Prostate gland (tissue), 2 donors: ENCODE measurements at regions not wholly inside any gene's neighbourhood (a gene's known extent, or its start where the extent isn't known, plus 50 kb on each side); places are given as distances from the start of the nearest gene placed in this dataset.

Source experiments
- DNase-seq: peaks from one replicate; pipeline ENCODE4 v3.0.0-alpha.2; 2019; ENCODE audit warnings: low spot score
- H3K27ac ChIP-seq, 2 donors: fragments of 200-600 bp; sonication (generic); 2 replicates each; pipeline ENCODE4 v1.5.1; 2017 to 2019
- H3K27me3 ChIP-seq: fragments of 200-600 bp; sonication (generic); replicated peaks from 2 replicates; pipeline ENCODE4 v1.5.1; 2019; ENCODE audit not compliant: insufficient read depth
- H3K36me3 ChIP-seq, 2 donors: fragments of 200-600 bp; sonication (generic); 1 replicate in 1 of 2; 2 replicates in 1 of 2; pipeline versions ENCODE4 v1.5.1 to v1.8.1; 2017 to 2019
- H3K4me1 ChIP-seq: fragments of 200-600 bp; sonication (generic); replicated peaks from 2 replicates; pipeline ENCODE4 v1.5.1; 2019
- H3K4me3 ChIP-seq, 2 donors: fragments of 200-600 bp; sonication (generic); 2 replicates each; pipeline ENCODE4 v1.5.1; 2017 to 2019
- H3K9me3 ChIP-seq: fragments of 200-600 bp; sonication (generic); 2 replicates; pipeline ENCODE4 v1.5.1; 2017
- POLR2A ChIP-seq: fragments of 450-650 bp; IDR thresholded peaks from one replicate; pipeline ENCODE4 v1.6.1; 2016; ENCODE audit warnings: antibody characterized with exemption, mild to moderate bottlenecking
- POLR2AphosphoS5 ChIP-seq: sonication (generic); formaldehyde crosslinking; IDR thresholded peaks from one replicate; pipeline ENCODE4 v1.6.1; 2017; ENCODE audit warnings: antibody characterized with exemption
- WGBS: methylation state at CpG from one replicate; pipeline ENCODE4 v1.1.5; 2018; 5-methylcytosine and 5-hydroxymethylcytosine counted together
- intact Hi-C: fragments of 100-400 bp; cut with DNase I; formaldehyde crosslinking; loops from one replicate; pipeline ENCODE4 v1.14.2; 2022
- TF ChIP-seq, protein P1 (sequence below), 4 experiments: fragments of 200-600 bp in 2 of 4; fragments of 450-650 bp in 2 of 4; sonication (generic) in 2 of 4; IDR thresholded peaks; 1 replicate in 3 of 4; 2 replicates in 1 of 4; pipeline ENCODE4 v1.5.1; 2016 to 2019; ENCODE audit warnings: antibody characterized with exemption in 4 of 4, mild to moderate bottlenecking in 2 of 4, moderate library complexity in 2 of 4

GRCh38 chr3:127059072-127059471, 76.2 kb downstream of the PLXNA1 start:
- no peak overlapping the region for H3K4me3 ChIP-seq

DNA sequence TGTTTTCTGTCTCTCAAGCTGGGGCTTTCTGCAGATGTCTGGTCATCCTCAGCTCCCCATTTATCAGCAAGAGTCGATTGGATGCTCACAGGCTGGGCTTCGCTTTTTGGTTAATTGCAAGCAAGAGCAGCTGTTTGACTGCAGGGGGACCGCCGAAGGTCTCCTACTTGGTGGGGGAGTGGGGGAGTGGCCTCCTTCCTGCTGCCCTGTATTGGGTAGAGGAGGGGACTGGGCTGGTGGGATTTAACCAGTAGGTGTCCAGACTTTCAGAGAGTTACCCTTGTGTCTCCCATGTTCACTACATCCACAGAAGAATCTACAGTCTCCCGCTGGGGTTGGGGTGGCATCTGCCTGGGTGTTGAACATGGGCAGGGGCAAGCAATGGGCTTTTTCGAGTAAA, 78.7 kb downstream of the PLXNA1 start:
- H3K4me1 ChIP-seq = no peaks in the 10 kb centered on the region
- intact Hi-C loops = no loop called here
- H3K36me3 ChIP-seq = no peaks in the 10 kb centered on the region
- no peak overlapping the region for H3K4me3 ChIP-seq
- TF ChIP-seq, protein P1, sequence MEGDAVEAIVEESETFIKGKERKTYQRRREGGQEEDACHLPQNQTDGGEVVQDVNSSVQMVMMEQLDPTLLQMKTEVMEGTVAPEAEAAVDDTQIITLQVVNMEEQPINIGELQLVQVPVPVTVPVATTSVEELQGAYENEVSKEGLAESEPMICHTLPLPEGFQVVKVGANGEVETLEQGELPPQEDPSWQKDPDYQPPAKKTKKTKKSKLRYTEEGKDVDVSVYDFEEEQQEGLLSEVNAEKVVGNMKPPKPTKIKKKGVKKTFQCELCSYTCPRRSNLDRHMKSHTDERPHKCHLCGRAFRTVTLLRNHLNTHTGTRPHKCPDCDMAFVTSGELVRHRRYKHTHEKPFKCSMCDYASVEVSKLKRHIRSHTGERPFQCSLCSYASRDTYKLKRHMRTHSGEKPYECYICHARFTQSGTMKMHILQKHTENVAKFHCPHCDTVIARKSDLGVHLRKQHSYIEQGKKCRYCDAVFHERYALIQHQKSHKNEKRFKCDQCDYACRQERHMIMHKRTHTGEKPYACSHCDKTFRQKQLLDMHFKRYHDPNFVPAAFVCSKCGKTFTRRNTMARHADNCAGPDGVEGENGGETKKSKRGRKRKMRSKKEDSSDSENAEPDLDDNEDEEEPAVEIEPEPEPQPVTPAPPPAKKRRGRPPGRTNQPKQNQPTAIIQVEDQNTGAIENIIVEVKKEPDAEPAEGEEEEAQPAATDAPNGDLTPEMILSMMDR (IDR thresholded peaks at IDR 0.05) = no peak
- no peak for TF ChIP-seq POLR2A
- no peak for TF ChIP-seq POLR2AphosphoS5
- DNase-seq = no peak
- 61% methylated on average over 6 of the region's 6 CpGs for WGBS
- H3K9me3 ChIP-seq = no peaks in the 10 kb centered on the region
- H3K27ac ChIP-seq = no peak overlapping the region
- H3K27me3 ChIP-seq = no peaks in the 10 kb centered on the region

More at GRCh38 chr3:127059072-127059471, 76.2 kb downstream of the PLXNA1 start:
- TF ChIP-seq, protein P1 (IDR thresholded peaks at IDR 0.05) = no peak
- TF ChIP-seq POLR2AphosphoS5 (no peak), POLR2A (no peak)
- H3K4me1 ChIP-seq = no peaks in the 10 kb centered on the region
- no peaks in the 10 kb centered on the region for H3K36me3 ChIP-seq
- H3K27me3 ChIP-seq = no peaks in the 10 kb centered on the region
- WGBS = 81% methylated on average over 4 of the region's 4 CpGs
- H3K9me3 ChIP-seq = no peaks in the 10 kb centered on the region
- intact Hi-C loops = no loop called here
- DNase-seq = no peak
- no peak overlapping the region for H3K27ac ChIP-seq

GRCh38 chr3:127062926-127063325, 80.0 kb downstream of the PLXNA1 start:
- no peaks in the 10 kb centered on the region for H3K9me3 ChIP-seq
- no peaks in the 10 kb centered on the region for H3K27me3 ChIP-seq
- H3K27ac ChIP-seq = no peak overlapping the region
- no peaks in the 10 kb centered on the region for H3K4me1 ChIP-seq
- TF ChIP-seq POLR2A (no peak), POLR2AphosphoS5 (no peak)
- TF ChIP-seq, protein P1 (IDR thresholded peaks at IDR 0.05) = no peak
- intact Hi-C loops = no loop called here
- H3K36me3 ChIP-seq = no peaks in the 10 kb centered on the region
- no peak overlapping the region for H3K4me3 ChIP-seq
- DNase-seq = no peak
- WGBS = 86% methylated on average over 13 of the region's 13 CpGs

DNA sequence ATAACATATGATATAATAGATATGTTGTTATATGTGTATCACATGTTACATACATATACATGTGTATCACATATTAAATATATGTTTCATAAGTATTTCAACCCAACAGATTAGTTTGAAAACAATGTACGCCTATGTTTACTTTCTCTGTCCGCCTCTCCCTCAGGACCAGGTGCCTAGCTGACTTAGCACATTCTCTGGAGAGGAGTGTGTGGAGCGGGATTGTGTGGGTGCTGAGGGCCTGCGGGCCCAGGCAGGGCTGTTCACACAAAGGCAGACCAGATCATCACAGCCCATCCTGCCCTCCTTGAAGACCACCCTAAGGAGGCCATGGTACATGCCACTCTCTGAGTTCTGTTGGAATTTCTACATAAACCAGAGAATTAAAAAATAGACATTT, 81.0 kb downstream of the PLXNA1 start:
- H3K36me3 ChIP-seq = no peaks in the 10 kb centered on the region
- no peak overlapping the region for H3K27ac ChIP-seq
- H3K9me3 ChIP-seq = no peaks in the 10 kb centered on the region
- H3K4me1 ChIP-seq = no peaks in the 10 kb centered on the region
- DNase-seq = no peak
- H3K4me3 ChIP-seq = no peak overlapping the region
- H3K27me3 ChIP-seq = no peaks in the 10 kb centered on the region
- 86% methylated on average over 4 of the region's 4 CpGs for WGBS
- TF ChIP-seq POLR2A (no peak), POLR2AphosphoS5 (no peak)
- TF ChIP-seq, protein P1 (IDR thresholded peaks at IDR 0.05) = no peak
- intact Hi-C loops = no loop called here

DNA sequence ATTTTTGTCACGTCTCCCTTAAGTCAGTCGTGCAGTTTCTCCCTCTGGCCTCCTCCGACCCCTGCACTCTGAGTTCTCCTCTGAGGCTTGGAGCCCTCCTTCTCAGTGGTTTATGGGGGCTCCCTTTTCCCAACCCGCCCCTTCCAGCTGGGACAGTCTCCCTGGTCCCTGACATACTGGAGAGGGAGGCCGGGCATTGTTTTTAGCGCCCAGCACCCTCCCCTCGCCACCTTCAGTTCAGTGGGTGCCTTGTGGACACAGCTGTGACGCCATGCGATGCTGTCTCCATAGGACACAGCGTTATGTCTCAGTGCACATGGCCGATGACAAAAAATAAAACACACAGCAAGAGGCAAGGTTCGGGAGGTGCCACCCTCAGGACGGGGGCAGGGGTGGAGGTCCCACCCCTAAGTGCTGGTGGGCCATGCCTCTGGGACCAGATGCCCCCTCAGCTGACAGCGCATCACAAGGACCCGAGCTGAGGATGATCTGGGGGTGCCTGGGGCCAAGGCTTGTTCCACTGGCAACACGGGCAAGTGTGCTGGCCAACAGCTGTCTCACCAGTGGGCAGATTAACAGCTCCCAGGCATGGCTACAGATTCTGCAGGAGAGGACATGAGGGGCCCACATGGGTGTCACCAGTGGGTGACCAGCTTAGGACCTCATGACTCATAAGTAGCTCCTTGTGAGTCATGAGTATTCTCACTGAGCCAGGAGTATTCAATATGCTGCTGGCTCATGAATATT, 81.6 kb downstream of the PLXNA1 start:
- TF ChIP-seq, protein P1 (IDR thresholded peaks at IDR 0.05) = no peak
- TF ChIP-seq POLR2AphosphoS5 = no peak
- no peak for TF ChIP-seq POLR2A
- H3K36me3 ChIP-seq = no peaks in the 10 kb centered on the region
- no peaks in the 10 kb centered on the region for H3K9me3 ChIP-seq
- DNase-seq = no peak
- intact Hi-C loops = no loop called here
- H3K4me1 ChIP-seq = no peaks in the 10 kb centered on the region
- H3K27me3 ChIP-seq = no peaks in the 10 kb centered on the region
- no peak overlapping the region for H3K4me3 ChIP-seq
- no peak overlapping the region for H3K27ac ChIP-seq
- 93% methylated on average over 15 of the region's 16 CpGs for WGBS
